Sigmoid colon (tissue), 6 donors: ENCODE measurements at regions not wholly inside any gene's neighbourhood (a gene's known extent, or its start where the extent isn't known, plus 50 kb on each side); places are given as distances from the start of the nearest gene placed in this dataset.
"Not testable (repeated sequence)": the region's sequence is repeated elsewhere in the genome, so short reads cannot be mapped to it uniquely, and the experiment has no call there.

Source experiments
- DNase-seq: peaks from one replicate; pipeline ENCODE4 v3.0.0-alpha.2; 2019
- H3K27ac ChIP-seq, 4 donors: fragments of 200-600 bp; sonication (generic); one replicate each; pipeline ENCODE4 v1.5.1; 2016 to 2019; ENCODE audit warnings: mild to moderate bottlenecking in 1 of 4
- H3K27me3 ChIP-seq, 3 donors: fragments of 200-600 bp; sonication (generic); one replicate each; pipeline ENCODE4 v1.5.1; 2019; ENCODE audit warnings: mild to moderate bottlenecking in 1 of 3
- H3K36me3 ChIP-seq, 4 donors: fragments of 200-600 bp; sonication (generic); one replicate each; pipeline ENCODE4 v1.5.1; 2016 to 2019
- H3K4me1 ChIP-seq, 4 donors: fragments of 200-600 bp; sonication (generic); one replicate each; pipeline ENCODE4 v1.5.1; 2017 to 2019
- H3K4me3 ChIP-seq, 4 donors: fragments of 200-600 bp; sonication (generic); one replicate each; pipeline ENCODE4 v1.5.1; 2017 to 2019; ENCODE audit warnings: mild to moderate bottlenecking in 2 of 4, moderate library complexity in 1 of 4
- H3K9me3 ChIP-seq, 4 donors: fragments of 200-600 bp in 3 of 4; sonication (generic) in 3 of 4; one replicate each; pipeline versions ENCODE4 v1.5.1 to v1.6.1; 2013 to 2019
- CTCF ChIP-seq, 4 experiments: fragments of 450-650 bp in 3 of 4; fragments of 200-600 bp in 1 of 4; IDR thresholded peaks; one replicate each; pipeline ENCODE4 v1.5.1; 2016 to 2019; ENCODE audit warnings: antibody characterized with exemption in 4 of 4, mild to moderate bottlenecking in 3 of 4, moderate library complexity in 2 of 4
- EP300 ChIP-seq, 4 donors: sonication (generic); formaldehyde crosslinking; IDR thresholded peaks; one replicate each; pipeline ENCODE4 v1.6.1; 2017; ENCODE audit warnings: antibody characterized with exemption in 4 of 4
- POLR2A ChIP-seq, 2 donors: fragments of 450-650 bp; IDR thresholded peaks; one replicate each; pipeline ENCODE4 v1.6.1; 2016; ENCODE audit warnings: antibody characterized with exemption in 2 of 2, mild to moderate bottlenecking in 2 of 2, moderate library complexity in 2 of 2
- POLR2AphosphoS5 ChIP-seq, 4 donors: sonication (generic); formaldehyde crosslinking; IDR thresholded peaks; one replicate each; pipeline ENCODE4 v1.6.1; 2017; ENCODE audit warnings: antibody characterized with exemption in 4 of 4
- WGBS, 2 donors: extraction: QIAGEN DNeasy Blood & Tissue Kit; methylation state at CpG; one replicate each; pipeline ENCODE4 v1.1.7; 2013; 5-methylcytosine and 5-hydroxymethylcytosine counted together
- intact Hi-C: fragments of 100-400 bp; cut with DNase I; formaldehyde crosslinking; loops from one replicate; pipeline ENCODE4 v1.15.1; 2023
- donor health status: healthy with polysubstance abuse.
- donor health status: healthy.

- Histone ChIP-seq H3K4me1 (no peaks in the 10 kb centered on the region), H3K9me3 (no peaks in the 10 kb centered on the region), H3K27me3 (no peaks in the 10 kb centered on the region), H3K4me3 (no peak overlapping the region), H3K27ac (no peak overlapping the region), H3K36me3 (no peaks in the 10 kb centered on the region)
- DNase-seq, result no peak
- TF ChIP-seq EP300 (IDR thresholded peaks at IDR 0.05) (no peak), POLR2A (IDR thresholded peaks at IDR 0.05) (no peak), POLR2AphosphoS5 (IDR thresholded peaks at IDR 0.05) (no peak), CTCF (IDR thresholded peaks at IDR 0.05) (no peak)
- 35 to 58% methylated on average over 8 of the region's 8 CpGs for WGBS, 2 donors
- intact Hi-C loops, result no loop called here
Observed at GRCh38 chr2:166784296-166784946, 103.9 kb upstream of the XIRP2 start.

- Histone ChIP-seq H3K4me1 (no peaks in the 10 kb centered on the region), H3K9me3 (no peaks in the 10 kb centered on the region), H3K27ac (no peak overlapping the region), H3K36me3 (no peaks in the 10 kb centered on the region), H3K4me3 (no peak overlapping the region), H3K27me3 (no peaks in the 10 kb centered on the region)
- intact Hi-C loops, result no loop called here
- 84 to 92% methylated on average over 1 of the region's 1 CpG for WGBS, 2 donors
- no peak for DNase-seq
- TF ChIP-seq POLR2AphosphoS5 (IDR thresholded peaks at IDR 0.05), result no peak
- TF ChIP-seq EP300 (IDR thresholded peaks at IDR 0.05), result no peak
- TF ChIP-seq CTCF (IDR thresholded peaks at IDR 0.05), result no peak
Observed at GRCh38 chr2:166775176-166775575, 113.1 kb upstream of the XIRP2 start.

- WGBS, 2 donors, result 55 to 67% methylated on average over 3 of the region's 3 CpGs
- Histone ChIP-seq H3K4me1 (no peaks in the 10 kb centered on the region), H3K36me3 (no peaks in the 10 kb centered on the region), H3K9me3 (no peaks in the 10 kb centered on the region), H3K4me3 (no peak overlapping the region), H3K27me3 (no peaks in the 10 kb centered on the region), H3K27ac (no peak overlapping the region)
- intact Hi-C loops, result no loop called here
- no peak for DNase-seq
- TF ChIP-seq EP300 (IDR thresholded peaks at IDR 0.05) (no peak), POLR2AphosphoS5 (IDR thresholded peaks at IDR 0.05) (no peak), CTCF (IDR thresholded peaks at IDR 0.05) (no peak), POLR2A (IDR thresholded peaks at IDR 0.05) (no peak)
Observed at GRCh38 chr2:166773308-166773949, 114.9 kb upstream of the XIRP2 start.

GRCh38 chr2:166768393-166769123, 119.7 kb upstream of the XIRP2 start:
- Histone ChIP-seq H3K4me1 (no peaks in the 10 kb centered on the region), H3K27ac (no peak overlapping the region), H3K36me3 (no peaks in the 10 kb centered on the region), H3K4me3 (no peak overlapping the region), H3K9me3 (no peaks in the 10 kb centered on the region), H3K27me3 (no peaks in the 10 kb centered on the region)
- 45 to 86% methylated on average over 1 of the region's 1 CpG for WGBS, 2 donors
- TF ChIP-seq POLR2AphosphoS5 (IDR thresholded peaks at IDR 0.05) (no peak), POLR2A (IDR thresholded peaks at IDR 0.05) (no peak), CTCF (IDR thresholded peaks at IDR 0.05) (no peak), EP300 (IDR thresholded peaks at IDR 0.05) (no peak)
- DNase-seq, result no peak
- intact Hi-C loops, result no loop called here

- intact Hi-C loops, H3K27ac ChIP-seq, H3K4me1 ChIP-seq, H3K9me3 ChIP-seq, H3K36me3 ChIP-seq, DNase-seq, H3K27me3 ChIP-seq, H3K4me3 ChIP-seq: not testable (repeated sequence)
- WGBS, 2 donors, result 86 to 88% methylated on average over 13 of the region's 13 CpGs
Observed at GRCh38 chr2:166766769-166767322, 121.4 kb upstream of the XIRP2 start.
